ENCODE measurements at regions not wholly inside any gene's neighbourhood (a gene's known extent, or its start where the extent isn't known, plus 50 kb on each side); places are given as distances from the start of the nearest gene placed in this dataset.

DNA sequence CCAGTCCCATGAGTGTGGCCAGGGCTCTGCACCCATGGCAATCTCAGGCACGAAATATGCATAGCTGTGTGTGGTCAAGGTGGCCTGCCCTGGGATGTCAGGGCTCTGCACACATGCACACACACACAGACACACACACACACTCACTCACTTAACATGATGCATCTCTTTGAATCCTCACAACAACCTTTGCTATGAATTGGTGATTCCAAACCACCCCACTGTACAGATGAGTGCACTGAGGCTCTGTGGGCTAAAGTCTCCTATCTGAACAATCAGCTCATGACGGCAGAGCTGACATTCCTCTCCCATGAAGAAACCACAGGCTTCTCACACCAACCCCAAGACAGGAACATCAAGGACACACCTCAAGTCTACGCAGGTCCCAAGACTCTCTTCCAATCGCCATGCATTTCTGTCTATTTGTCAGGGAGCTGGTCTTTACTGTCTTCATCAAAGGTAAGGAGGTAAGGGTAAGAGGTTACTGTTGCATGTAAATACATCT, 131.6 kb downstream of the ETS2 start:
- Histone ChIP-seq H3K4me3 (no peak overlapping the region), H3K4me1 (no peaks in the 10 kb centered on the region), H3K27ac (no peak overlapping the region), H3K9me3 (no peaks in the 10 kb centered on the region), H3K36me3 (no peaks in the 10 kb centered on the region), H3K27me3 (no peaks in the 10 kb centered on the region)
- TF ChIP-seq, protein P1, sequence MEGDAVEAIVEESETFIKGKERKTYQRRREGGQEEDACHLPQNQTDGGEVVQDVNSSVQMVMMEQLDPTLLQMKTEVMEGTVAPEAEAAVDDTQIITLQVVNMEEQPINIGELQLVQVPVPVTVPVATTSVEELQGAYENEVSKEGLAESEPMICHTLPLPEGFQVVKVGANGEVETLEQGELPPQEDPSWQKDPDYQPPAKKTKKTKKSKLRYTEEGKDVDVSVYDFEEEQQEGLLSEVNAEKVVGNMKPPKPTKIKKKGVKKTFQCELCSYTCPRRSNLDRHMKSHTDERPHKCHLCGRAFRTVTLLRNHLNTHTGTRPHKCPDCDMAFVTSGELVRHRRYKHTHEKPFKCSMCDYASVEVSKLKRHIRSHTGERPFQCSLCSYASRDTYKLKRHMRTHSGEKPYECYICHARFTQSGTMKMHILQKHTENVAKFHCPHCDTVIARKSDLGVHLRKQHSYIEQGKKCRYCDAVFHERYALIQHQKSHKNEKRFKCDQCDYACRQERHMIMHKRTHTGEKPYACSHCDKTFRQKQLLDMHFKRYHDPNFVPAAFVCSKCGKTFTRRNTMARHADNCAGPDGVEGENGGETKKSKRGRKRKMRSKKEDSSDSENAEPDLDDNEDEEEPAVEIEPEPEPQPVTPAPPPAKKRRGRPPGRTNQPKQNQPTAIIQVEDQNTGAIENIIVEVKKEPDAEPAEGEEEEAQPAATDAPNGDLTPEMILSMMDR (IDR thresholded peaks at IDR 0.05), result no peak
- ATAC-seq, result no peak
- no peak for DNase-seq
- intact Hi-C loops (cut with DNase I), result no loop called here

DNA sequence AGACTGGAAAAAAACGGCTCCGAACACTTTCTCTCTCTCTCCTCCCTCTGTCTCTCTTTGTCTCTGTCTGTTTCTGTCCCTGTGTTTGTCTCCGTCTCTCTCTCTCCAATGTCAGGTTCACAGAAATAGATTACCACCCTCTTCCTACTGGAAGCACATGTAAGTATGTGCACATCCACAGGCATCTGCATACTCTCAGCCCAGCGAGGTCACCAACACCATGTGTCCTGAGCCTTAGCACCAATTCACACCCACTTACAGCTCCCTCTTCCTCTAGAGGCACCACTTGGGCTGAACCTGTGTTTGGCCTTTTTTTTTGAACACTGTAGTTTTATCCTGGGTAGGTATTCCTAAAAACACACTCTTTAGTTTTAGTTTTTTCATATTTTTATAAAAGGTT, 130.5 kb downstream of the ETS2 start:
- no peaks in the 10 kb centered on the region for H3K36me3 ChIP-seq
- H3K9me3 ChIP-seq, result no peaks in the 10 kb centered on the region
- peaks cover 3% of the 10 kb centered on the region for H3K4me1 ChIP-seq
- no peaks in the 10 kb centered on the region for H3K27me3 ChIP-seq
- DNase-seq (no peak), ATAC-seq (no peak)
- intact Hi-C loops (cut with DNase I), result no loop called here
- TF ChIP-seq, protein P1 (IDR thresholded peaks at IDR 0.05), result no peak
- no peak overlapping the region for H3K4me3 ChIP-seq
- no peak overlapping the region for H3K27ac ChIP-seq

DNA sequence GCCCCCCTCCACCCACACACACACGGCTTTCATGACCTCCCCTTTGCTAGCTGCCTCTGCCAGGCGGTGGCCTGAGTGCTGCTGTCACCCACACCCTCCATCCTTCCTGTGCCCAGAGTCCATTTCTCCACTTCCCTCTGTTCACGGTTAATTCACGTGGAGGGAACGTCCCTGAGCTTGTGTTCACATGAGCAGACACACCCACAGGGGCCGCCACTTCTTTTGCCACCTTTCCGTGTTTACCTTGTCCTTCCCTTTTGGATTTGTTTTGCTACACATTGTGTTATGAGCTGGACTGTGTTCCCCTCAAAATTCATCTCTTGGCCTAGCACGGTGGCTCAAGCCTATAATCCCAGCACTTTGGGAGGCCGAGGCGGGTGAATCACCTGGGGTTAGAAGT, 128.0 kb downstream of the ETS2 start:
- no peaks in the 10 kb centered on the region for H3K36me3 ChIP-seq
- peaks cover 11% of the 10 kb centered on the region for H3K4me1 ChIP-seq
- H3K27me3 ChIP-seq, result no peaks in the 10 kb centered on the region
- TF ChIP-seq, protein P1 (IDR thresholded peaks at IDR 0.05), result no peak
- DNase-seq (no peak), ATAC-seq (no peak)
- intact Hi-C loops (cut with DNase I), result no loop called here
- H3K27ac ChIP-seq, result no peak overlapping the region
- H3K9me3 ChIP-seq, result no peaks in the 10 kb centered on the region
- no peak overlapping the region for H3K4me3 ChIP-seq

DNA sequence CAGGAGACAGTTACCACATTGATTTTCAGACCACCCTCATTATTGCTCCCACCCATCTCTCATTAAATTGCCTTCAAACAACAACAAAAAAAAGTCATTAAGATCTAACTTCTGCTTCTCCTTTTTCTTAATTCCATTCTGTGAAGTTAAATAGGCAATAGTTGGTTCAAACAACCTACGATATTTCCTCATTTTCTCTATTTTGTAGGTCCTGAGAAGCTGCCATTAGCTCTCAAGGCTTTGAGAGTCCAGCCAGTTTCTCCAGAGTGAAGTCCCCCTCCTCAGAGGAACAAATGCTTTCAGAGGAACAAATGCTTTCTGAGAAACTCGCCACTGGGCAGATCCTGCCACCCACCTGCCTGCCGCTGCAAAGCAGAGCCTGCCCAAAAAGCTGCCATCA, 125.6 kb downstream of the ETS2 start:
- no peaks in the 10 kb centered on the region for H3K9me3 ChIP-seq
- no peaks in the 10 kb centered on the region for H3K27me3 ChIP-seq
- no peaks in the 10 kb centered on the region for H3K36me3 ChIP-seq
- peak overlapping the region; percentile 59 for H3K27ac ChIP-seq
- TF ChIP-seq, protein P1 (IDR thresholded peaks at IDR 0.05), result no peak
- DNase-seq (no peak), ATAC-seq (no peak)
- H3K4me3 ChIP-seq, result no peak overlapping the region
- intact Hi-C loops (cut with DNase I), result no loop called here
- peaks cover 15% of the 10 kb centered on the region for H3K4me1 ChIP-seq

DNA sequence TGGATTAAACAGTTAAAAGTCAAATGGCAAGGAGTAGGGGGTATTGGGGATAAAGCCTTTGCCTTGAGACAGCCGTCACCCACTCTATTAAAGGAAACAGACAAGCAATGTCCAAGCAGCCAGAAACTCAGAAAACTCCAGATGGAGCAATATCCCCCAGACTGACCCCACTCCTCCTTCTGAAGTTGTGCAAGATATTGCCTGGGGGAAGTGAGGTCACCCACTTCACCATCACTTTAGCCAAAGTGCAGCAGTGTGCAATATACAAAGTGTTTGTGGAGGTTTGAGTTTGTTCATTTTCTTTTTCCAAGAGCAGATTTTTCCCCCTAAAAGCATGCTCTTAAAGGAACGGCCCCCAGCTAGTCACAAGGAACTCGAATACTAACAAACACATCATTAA, 125.1 kb downstream of the ETS2 start:
- Histone ChIP-seq H3K27me3 (no peaks in the 10 kb centered on the region), H3K27ac (peak overlapping the region; percentile 86), H3K36me3 (no peaks in the 10 kb centered on the region), H3K9me3 (no peaks in the 10 kb centered on the region), H3K4me3 (no peak overlapping the region), H3K4me1 (peaks cover 18% of the 10 kb centered on the region)
- no peak for DNase-seq
- TF ChIP-seq, protein P1 (IDR thresholded peaks at IDR 0.05), result no peak
- intact Hi-C loops (cut with DNase I), result no loop called here
- peak; percentile 83 for ATAC-seq

DNA sequence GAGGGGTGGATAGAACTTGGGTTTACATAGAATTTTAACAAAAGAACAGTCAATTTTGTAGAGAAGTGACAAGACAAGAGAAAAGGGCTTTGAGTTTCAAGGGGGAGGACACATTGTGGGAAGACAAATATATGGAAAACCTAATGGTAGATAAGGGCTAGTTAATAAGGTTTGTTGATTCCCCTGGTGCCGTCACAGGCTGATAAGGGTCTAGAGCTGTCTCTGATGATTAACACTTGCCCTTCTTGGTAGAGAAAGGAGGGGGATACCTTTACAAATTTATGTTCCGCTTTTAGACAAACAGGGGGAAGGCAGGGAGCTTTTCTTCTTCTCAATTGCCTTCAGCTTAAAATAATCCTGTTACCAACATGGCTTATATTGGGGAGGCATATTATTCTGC, 124.3 kb downstream of the ETS2 start:
- intact Hi-C loops (cut with DNase I), result no loop called here

More for the DNA sequence above, 124.3 kb downstream of the ETS2 start:
- Histone ChIP-seq H3K9me3 (no peaks in the 10 kb centered on the region), H3K36me3 (no peaks in the 10 kb centered on the region), H3K4me1 (peaks cover 26% of the 10 kb centered on the region), H3K27ac (peak overlapping the region; percentile 86), H3K4me3 (no peak overlapping the region), H3K27me3 (no peaks in the 10 kb centered on the region)
- ATAC-seq (no peak), DNase-seq (no peak)
- TF ChIP-seq, protein P1 (IDR thresholded peaks at IDR 0.05), result no peak

Measured in upper lobe of right lung (tissue), 1 donor.